Neural crest cell (in vitro differentiated cells): ENCODE measurements at regions not wholly inside any gene's neighbourhood (a gene's known extent, or its start where the extent isn't known, plus 50 kb on each side); places are given as distances from the start of the nearest gene placed in this dataset.

Source experiments
- DNase-seq: peaks from one replicate; pipeline ENCODE4 v3.0.0; 2021; ENCODE audit warnings: low read depth, mixed read lengths, low spot score
- H3K27ac Mint-ChIP-seq: one replicate; pipeline ENCODE4 v1.8.0; 2021; ENCODE audit warnings: mild to moderate bottlenecking, mixed read lengths; ENCODE audit not compliant: unreplicated experiment
- H3K27me3 Mint-ChIP-seq: 2 replicates; pipeline ENCODE4 v1.8.0; 2021; ENCODE audit warnings: low read depth, mild to moderate bottlenecking, mixed read lengths
- H3K36me3 Mint-ChIP-seq: 2 replicates; pipeline ENCODE4 v1.8.0; 2021; ENCODE audit warnings: low read depth, mild to moderate bottlenecking, mixed read lengths
- H3K4me1 Mint-ChIP-seq: 2 replicates; pipeline ENCODE4 v1.8.0; 2021; ENCODE audit warnings: mixed read lengths
- H3K4me3 Mint-ChIP-seq: one replicate; pipeline ENCODE4 v1.8.0; 2021; ENCODE audit warnings: mild to moderate bottlenecking, mixed read lengths
- H3K9me3 Mint-ChIP-seq: 2 replicates; pipeline ENCODE4 v1.8.0; 2021; ENCODE audit warnings: mixed read lengths
- CTCF ChIP-seq: fragments of 200-600 bp; sonication (generic); conservative IDR thresholded peaks from 2 replicates; pipeline ENCODE4 v1.5.0; 2021; ENCODE audit warnings: antibody characterized with exemption, mild to moderate bottlenecking

GRCh38 chr2:447902-448665, 160.2 kb upstream of the ALKAL2 start:
- DNase-seq = no peak
- Mint-ChIP-seq H3K27ac (no peak overlapping the region), H3K9me3 (no peaks in the 10 kb centered on the region), H3K36me3 (no peaks in the 10 kb centered on the region), H3K4me1 (peaks cover 23% of the 10 kb centered on the region), H3K4me3 (no peak overlapping the region), H3K27me3 (no peaks in the 10 kb centered on the region)
- TF ChIP-seq CTCF = no peak

GRCh38 chr2:446963-447530, 159.2 kb upstream of the ALKAL2 start:
- no peak for DNase-seq
- no peaks in the 10 kb centered on the region for H3K36me3 Mint-ChIP-seq
- H3K27ac Mint-ChIP-seq = no peak overlapping the region
- H3K4me3 Mint-ChIP-seq = no peak overlapping the region
- H3K9me3 Mint-ChIP-seq = no peaks in the 10 kb centered on the region
- H3K4me1 Mint-ChIP-seq = peaks cover 23% of the 10 kb centered on the region
- no peaks in the 10 kb centered on the region for H3K27me3 Mint-ChIP-seq
- TF ChIP-seq CTCF = no peak

GRCh38 chr2:446303-446874, 158.5 kb upstream of the ALKAL2 start:
- no peak for TF ChIP-seq CTCF
- no peak overlapping the region for H3K4me3 Mint-ChIP-seq
- H3K27ac Mint-ChIP-seq = no peak overlapping the region
- no peak for DNase-seq
- peaks cover 23% of the 10 kb centered on the region for H3K4me1 Mint-ChIP-seq
- H3K27me3 Mint-ChIP-seq = no peaks in the 10 kb centered on the region
- no peaks in the 10 kb centered on the region for H3K9me3 Mint-ChIP-seq
- no peaks in the 10 kb centered on the region for H3K36me3 Mint-ChIP-seq

- no peaks in the 10 kb centered on the region for H3K27me3 Mint-ChIP-seq
- no peak for TF ChIP-seq CTCF
- H3K27ac Mint-ChIP-seq = no peak overlapping the region
- no peak overlapping the region for H3K4me3 Mint-ChIP-seq
- no peak for DNase-seq
- H3K9me3 Mint-ChIP-seq = no peaks in the 10 kb centered on the region
- peaks cover 23% of the 10 kb centered on the region for H3K4me1 Mint-ChIP-seq
- no peaks in the 10 kb centered on the region for H3K36me3 Mint-ChIP-seq
Measured at GRCh38 chr2:445896-446295, 158.0 kb upstream of the ALKAL2 start.

DNA sequence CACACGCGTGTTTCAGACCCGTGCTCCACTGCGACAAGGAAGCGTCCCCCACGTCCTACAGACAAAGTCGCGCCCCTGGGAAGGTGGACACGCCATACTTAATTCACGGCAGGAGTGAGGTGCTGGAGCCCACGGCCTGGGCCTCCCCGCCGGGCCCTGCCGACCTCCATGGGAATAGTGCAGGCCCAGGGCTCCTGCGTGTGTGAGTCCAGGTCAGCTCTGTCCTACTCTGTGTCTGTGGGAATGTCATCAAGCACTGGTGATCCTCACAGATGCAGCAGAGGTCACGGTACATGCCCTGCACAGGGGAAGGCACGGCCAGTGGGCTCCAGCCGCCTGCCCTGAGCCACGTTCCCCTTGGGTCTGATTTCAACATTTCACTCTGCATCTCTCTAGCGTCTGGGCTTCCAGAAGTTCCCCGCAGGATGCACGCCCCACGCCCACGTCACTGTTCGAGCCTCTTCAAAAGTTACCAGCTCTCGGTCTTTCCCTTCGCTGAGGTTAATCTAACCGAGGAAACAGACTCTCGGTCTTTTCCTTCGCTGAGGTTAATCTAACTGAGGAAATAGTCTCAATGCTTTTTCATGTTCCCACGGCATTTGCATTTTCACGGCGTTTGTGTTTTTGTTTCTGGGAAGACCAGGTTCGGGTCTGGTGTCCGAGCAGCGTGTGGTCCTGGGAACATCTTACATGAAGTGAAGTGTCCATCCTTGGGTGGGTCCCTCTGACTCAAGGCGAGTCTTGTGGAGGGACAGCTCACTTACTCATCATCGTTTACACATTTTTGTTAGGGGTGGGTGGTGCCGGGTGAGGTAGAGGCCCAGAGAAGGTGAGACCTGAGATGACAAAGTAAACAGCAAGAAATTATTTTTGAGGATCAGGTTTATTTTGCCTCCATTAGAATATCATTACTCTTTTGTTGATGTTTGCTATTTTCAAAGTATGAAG, 157.3 kb upstream of the ALKAL2 start:
- H3K36me3 Mint-ChIP-seq = no peaks in the 10 kb centered on the region
- H3K27me3 Mint-ChIP-seq = no peaks in the 10 kb centered on the region
- TF ChIP-seq CTCF = no peak
- H3K27ac Mint-ChIP-seq = no peak overlapping the region
- H3K4me3 Mint-ChIP-seq = no peak overlapping the region
- DNase-seq = no peak
- no peaks in the 10 kb centered on the region for H3K9me3 Mint-ChIP-seq
- peaks cover 23% of the 10 kb centered on the region for H3K4me1 Mint-ChIP-seq
